Gastroesophageal sphincter (tissue), 4 donors: ENCODE measurements at regions not wholly inside any gene's neighbourhood (a gene's known extent, or its start where the extent isn't known, plus 50 kb on each side); places are given as distances from the start of the nearest gene placed in this dataset.

Experiments
- ATAC-seq: fragments of 150-250 bp; one replicate; pipeline ENCODE4 v1.9.1; 2016; ENCODE audit warnings: mild to moderate bottlenecking, moderate library complexity
- H3K27ac ChIP-seq, 4 donors: fragments of 200-600 bp; sonication (generic) in 3 of 4; 1 replicate in 3 of 4; 2 replicates in 1 of 4; pipeline ENCODE4 v1.5.1; 2016 to 2019
- H3K27me3 ChIP-seq: fragments of 200-600 bp; sonication (generic); one replicate; pipeline ENCODE4 v1.5.1; 2019
- H3K36me3 ChIP-seq, 2 donors: fragments of 200-600 bp; sonication (generic); one replicate each; pipeline ENCODE4 v1.5.1; 2019; ENCODE audit warnings: control low read depth in 1 of 2
- H3K4me1 ChIP-seq, 3 donors: fragments of 200-600 bp; sonication (generic); 1 replicate in 2 of 3; 2 replicates in 1 of 3; pipeline ENCODE4 v1.5.1; 2016 to 2019; ENCODE audit warnings: control low read depth in 2 of 3
- H3K4me3 ChIP-seq, 2 donors: fragments of 200-600 bp; sonication (generic); one replicate each; pipeline ENCODE4 v1.5.1; 2019; ENCODE audit warnings: mild to moderate bottlenecking in 1 of 2, moderate library complexity in 1 of 2
- H3K9me3 ChIP-seq, 3 donors: fragments of 200-600 bp; sonication (generic); one replicate each; pipeline ENCODE4 v1.5.1; 2017 to 2019; ENCODE audit warnings: control low read depth in 2 of 3
- EP300 ChIP-seq: sonication (generic); formaldehyde crosslinking; IDR thresholded peaks from one replicate; pipeline ENCODE4 v1.6.1; 2017; ENCODE audit warnings: antibody characterized with exemption, mild to moderate bottlenecking
- POLR2A ChIP-seq, 2 donors: fragments of 450-650 bp; IDR thresholded peaks; one replicate each; pipeline ENCODE4 v1.6.1; 2017; ENCODE audit warnings: antibody characterized with exemption in 2 of 2, mild to moderate bottlenecking in 2 of 2, moderate library complexity in 1 of 2
- POLR2AphosphoS5 ChIP-seq: sonication (generic); formaldehyde crosslinking; IDR thresholded peaks from one replicate; pipeline ENCODE4 v1.6.1; 2017; ENCODE audit warnings: antibody characterized with exemption
- WGBS, 2 donors: methylation state at CpG; one replicate each; pipeline ENCODE4 v1.1.5; 2018; ENCODE audit warnings: low coverage in 1 of 2; 5-methylcytosine and 5-hydroxymethylcytosine counted together
- TF ChIP-seq, protein P1 (sequence below), 4 experiments: fragments of 200-600 bp in 2 of 4; fragments of 450-650 bp in 2 of 4; sonication (generic) in 1 of 4; IDR thresholded peaks; one replicate each; pipeline ENCODE4 v1.5.1; 2017 to 2019; ENCODE audit warnings: antibody characterized with exemption in 4 of 4, mild to moderate bottlenecking in 2 of 4, moderate library complexity in 2 of 4

DNA sequence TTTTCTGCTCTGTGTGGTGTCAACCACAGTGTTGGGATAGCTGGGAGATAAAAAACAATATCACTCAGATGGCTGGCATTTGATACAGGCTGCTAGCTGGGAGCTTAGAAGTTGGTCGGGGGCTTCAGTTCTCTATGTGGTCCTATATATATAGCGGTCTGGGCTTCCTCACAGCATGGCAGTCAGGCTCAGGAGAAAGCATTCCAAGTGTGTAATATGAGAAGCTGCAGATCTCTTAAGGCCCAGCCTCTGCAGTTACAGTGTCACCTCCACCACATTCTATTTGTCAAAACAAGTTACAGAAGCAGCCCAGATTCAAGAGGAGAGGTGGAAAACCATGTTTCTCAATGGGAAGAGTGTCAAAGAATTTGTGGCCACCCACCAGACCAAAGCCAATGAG, 108.1 kb upstream of the NIPBL start:
- no peak overlapping the region for H3K4me3 ChIP-seq
- TF ChIP-seq POLR2AphosphoS5 (no peak), POLR2A (IDR thresholded peaks at IDR 0.05) (no peak)
- TF ChIP-seq, protein P1, sequence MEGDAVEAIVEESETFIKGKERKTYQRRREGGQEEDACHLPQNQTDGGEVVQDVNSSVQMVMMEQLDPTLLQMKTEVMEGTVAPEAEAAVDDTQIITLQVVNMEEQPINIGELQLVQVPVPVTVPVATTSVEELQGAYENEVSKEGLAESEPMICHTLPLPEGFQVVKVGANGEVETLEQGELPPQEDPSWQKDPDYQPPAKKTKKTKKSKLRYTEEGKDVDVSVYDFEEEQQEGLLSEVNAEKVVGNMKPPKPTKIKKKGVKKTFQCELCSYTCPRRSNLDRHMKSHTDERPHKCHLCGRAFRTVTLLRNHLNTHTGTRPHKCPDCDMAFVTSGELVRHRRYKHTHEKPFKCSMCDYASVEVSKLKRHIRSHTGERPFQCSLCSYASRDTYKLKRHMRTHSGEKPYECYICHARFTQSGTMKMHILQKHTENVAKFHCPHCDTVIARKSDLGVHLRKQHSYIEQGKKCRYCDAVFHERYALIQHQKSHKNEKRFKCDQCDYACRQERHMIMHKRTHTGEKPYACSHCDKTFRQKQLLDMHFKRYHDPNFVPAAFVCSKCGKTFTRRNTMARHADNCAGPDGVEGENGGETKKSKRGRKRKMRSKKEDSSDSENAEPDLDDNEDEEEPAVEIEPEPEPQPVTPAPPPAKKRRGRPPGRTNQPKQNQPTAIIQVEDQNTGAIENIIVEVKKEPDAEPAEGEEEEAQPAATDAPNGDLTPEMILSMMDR (IDR thresholded peaks at IDR 0.05) = no peak
- H3K9me3 ChIP-seq = peaks cover 0 to 3% (median 0%) of the 10 kb centered on the region in 3 donors
- WGBS, 2 donors = 67 to 80% methylated on average over 1 of the region's 2 CpGs
- H3K27ac ChIP-seq = no peak overlapping the region
- no peaks in the 10 kb centered on the region for H3K4me1 ChIP-seq
- no peaks in the 10 kb centered on the region for H3K27me3 ChIP-seq
- no peak for ATAC-seq
- H3K36me3 ChIP-seq = no peaks in the 10 kb centered on the region

- WGBS, 2 donors = 66 to 81% methylated on average over 2 of the region's 2 CpGs
- H3K27me3 ChIP-seq = no peaks in the 10 kb centered on the region
- H3K4me1 ChIP-seq = no peaks in the 10 kb centered on the region
- H3K27ac ChIP-seq = no peak overlapping the region
- no peak overlapping the region for H3K4me3 ChIP-seq
- TF ChIP-seq, protein P1 (IDR thresholded peaks at IDR 0.05) = no peak
- no peak for TF ChIP-seq POLR2AphosphoS5
- H3K36me3 ChIP-seq = no peaks in the 10 kb centered on the region
- no peak for ATAC-seq
- peaks cover 0 to 3% (median 0%) of the 10 kb centered on the region in 3 donors for H3K9me3 ChIP-seq
These were observed 107.3 kb upstream of the NIPBL start for GRCh38 chr5:36769129-36769770.

DNA sequence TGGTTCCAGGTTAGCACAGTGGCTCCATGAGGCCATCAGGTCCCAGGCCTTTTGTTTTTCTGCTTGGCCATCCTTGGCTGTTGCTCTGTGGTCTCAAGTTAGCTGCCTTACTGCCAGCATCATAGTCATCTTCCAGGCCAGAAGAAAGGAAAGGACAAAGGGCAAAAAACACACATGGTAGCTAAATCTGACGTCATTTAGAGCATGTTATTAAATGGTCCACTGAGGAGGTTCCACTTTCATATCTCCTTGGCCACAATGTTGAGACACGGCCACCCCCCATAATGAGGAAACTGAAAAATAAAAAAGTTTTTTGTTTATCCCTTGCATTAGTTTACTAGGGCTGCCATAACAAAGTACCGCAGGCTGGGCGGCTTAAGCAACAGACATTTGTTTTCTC, 106.4 kb upstream of the NIPBL start:
- no peak for ATAC-seq
- H3K4me3 ChIP-seq = no peak overlapping the region
- no peaks in the 10 kb centered on the region for H3K27me3 ChIP-seq
- H3K4me1 ChIP-seq = no peaks in the 10 kb centered on the region
- no peaks in the 10 kb centered on the region for H3K36me3 ChIP-seq
- TF ChIP-seq, protein P1 (IDR thresholded peaks at IDR 0.05) = no peak
- TF ChIP-seq POLR2AphosphoS5 (no peak), EP300 (no peak), POLR2A (IDR thresholded peaks at IDR 0.05) (no peak)
- no peak overlapping the region for H3K27ac ChIP-seq
- WGBS, 2 donors = 81 to 92% methylated on average over 4 of the region's 4 CpGs
- H3K9me3 ChIP-seq = peaks cover 0 to 3% (median 0%) of the 10 kb centered on the region in 3 donors

GRCh38 chr5:36772276-36773140, 104.1 kb upstream of the NIPBL start:
- Histone ChIP-seq H3K9me3 (no peaks in the 10 kb centered on the region), H3K4me1 (no peaks in the 10 kb centered on the region), H3K27ac (no peak overlapping the region), H3K4me3 (no peak overlapping the region), H3K36me3 (no peaks in the 10 kb centered on the region), H3K27me3 (no peaks in the 10 kb centered on the region)
- no peak for ATAC-seq
- WGBS, 2 donors = 48 to 89% methylated on average over 3 of the region's 3 CpGs
- TF ChIP-seq POLR2AphosphoS5 (no peak), POLR2A (IDR thresholded peaks at IDR 0.05) (no peak), EP300 (no peak)
- TF ChIP-seq, protein P1 (IDR thresholded peaks at IDR 0.05) = no peak
